ENCODE measurements at regions not wholly inside any gene's neighbourhood (a gene's known extent, or its start where the extent isn't known, plus 50 kb on each side); places are given as distances from the start of the nearest gene placed in this dataset.

GRCh38 chr11:70921804-70922203, 330.6 kb downstream of the SHANK2 start:
- DNase-seq, result no peak

GRCh38 chr11:70924108-70924507, 328.3 kb downstream of the SHANK2 start:
- DNase-seq, result no peak

GRCh38 chr11:70925238-70925637, 327.1 kb downstream of the SHANK2 start:
- DNase-seq, result no peak

GRCh38 chr11:70926543-70927201, 325.7 kb downstream of the SHANK2 start:
- DNase-seq, result no peak

GRCh38 chr11:70928854-70929598, 323.4 kb downstream of the SHANK2 start:
- no peak for DNase-seq

GRCh38 chr11:70930215-70930614, 322.2 kb downstream of the SHANK2 start:
- DNase-seq, result no peak

- DNase-seq, result no peak
Observed at GRCh38 chr11:70931430-70931829, 320.9 kb downstream of the SHANK2 start.

GRCh38 chr11:70933981-70934583, 318.3 kb downstream of the SHANK2 start:
- no peak for DNase-seq

- no peak for DNase-seq
Observed at GRCh38 chr11:70935006-70935768, 317.2 kb downstream of the SHANK2 start.

GRCh38 chr11:70942593-70942992, 309.8 kb downstream of the SHANK2 start:
- DNase-seq, result no peak

GRCh38 chr11:70944141-70944540, 308.2 kb downstream of the SHANK2 start:
- DNase-seq, result no peak

- no peak for DNase-seq
Observed at GRCh38 chr11:70944636-70945035, 307.7 kb downstream of the SHANK2 start.

- no peak for DNase-seq
Observed at GRCh38 chr11:70948398-70948797, 304.0 kb downstream of the SHANK2 start.

- no peak for DNase-seq
Observed at GRCh38 chr11:70948855-70949531, 303.4 kb downstream of the SHANK2 start.

- DNase-seq, result no peak
Observed at GRCh38 chr11:70951139-70951804, 301.1 kb downstream of the SHANK2 start.

- no peak for DNase-seq
Observed at GRCh38 chr11:70952191-70952590, 300.2 kb downstream of the SHANK2 start.

- DNase-seq, result no peak
Observed at GRCh38 chr11:70953720-70954119, 298.7 kb downstream of the SHANK2 start.

- no peak for DNase-seq
Observed at GRCh38 chr11:70954471-70954870, 297.9 kb downstream of the SHANK2 start.

All from T1000 (cell line).